GM23248 (cell line): ENCODE measurements at regions not wholly inside any gene's neighbourhood (a gene's known extent, or its start where the extent isn't known, plus 50 kb on each side); places are given as distances from the start of the nearest gene placed in this dataset.
A peak's percentile ranks its signal among the peaks of the same experiment; 100 is the strongest.

ENCODE experiments used
- DNase-seq: peaks from one replicate; pipeline ENCODE4 v3.0.0-alpha.2; 2015
- H2AFZ ChIP-seq: fragments of 200-600 bp; sonication (generic); 2 replicates; pipeline ENCODE4 v1.6.1; 2016; ENCODE audit warnings: antibody characterized with exemption
- H3F3A ChIP-seq: fragments of 200-600 bp; sonication (generic); 2 replicates; pipeline ENCODE4 v1.6.1; 2016; ENCODE audit warnings: mild to moderate bottlenecking, antibody characterized with exemption, mixed run types; ENCODE audit not compliant: insufficient read depth
- H3K27ac ChIP-seq: fragments of 200-600 bp; sonication (generic); 2 replicates; pipeline ENCODE4 v1.5.1; 2016; ENCODE audit warnings: mild to moderate bottlenecking
- H3K27me3 ChIP-seq: fragments of 200-600 bp; sonication (generic); replicated peaks from 2 replicates; pipeline ENCODE4 v1.6.1; 2016; ENCODE audit warnings: mild to moderate bottlenecking; ENCODE audit not compliant: insufficient read depth
- H3K36me3 ChIP-seq: fragments of 200-600 bp; sonication (generic); 2 replicates; pipeline ENCODE4 v1.6.1; 2016; ENCODE audit warnings: low read depth, mild to moderate bottlenecking
- H3K4me1 ChIP-seq: fragments of 200-600 bp; sonication (generic); 2 replicates; pipeline ENCODE4 v1.6.1; 2016; ENCODE audit warnings: mild to moderate bottlenecking; ENCODE audit not compliant: insufficient read depth
- H3K4me2 ChIP-seq: fragments of 200-600 bp; sonication (generic); one replicate; pipeline ENCODE4 v1.6.1; 2016; ENCODE audit warnings: mild to moderate bottlenecking; ENCODE audit not compliant: unreplicated experiment
- H3K4me3 ChIP-seq: fragments of 200-600 bp; sonication (generic); 2 replicates; pipeline ENCODE4 v1.5.1; 2016; ENCODE audit warnings: mild to moderate bottlenecking
- H3K79me2 ChIP-seq: fragments of 200-600 bp; sonication (generic); 2 replicates; pipeline ENCODE4 v1.6.1; 2016; ENCODE audit warnings: mild to moderate bottlenecking; ENCODE audit not compliant: insufficient read depth
- H3K9ac ChIP-seq: fragments of 200-600 bp; sonication (generic); 2 replicates; pipeline ENCODE4 v1.6.1; 2016; ENCODE audit warnings: mild to moderate bottlenecking
- H3K9me2 ChIP-seq: fragments of 200-600 bp; sonication (generic); 2 replicates; pipeline ENCODE4 v1.6.1; 2016; ENCODE audit warnings: mixed run types, mild to moderate bottlenecking, moderate library complexity; ENCODE audit not compliant: insufficient read depth
- H3K9me3 ChIP-seq: fragments of 200-600 bp; sonication (generic); one replicate; pipeline ENCODE4 v1.6.1; 2017; ENCODE audit warnings: low read depth
- H4K20me1 ChIP-seq: fragments of 200-600 bp; sonication (generic); 2 replicates; pipeline ENCODE4 v1.6.0; 2016; ENCODE audit not compliant: insufficient read depth
- EZH2 ChIP-seq: fragments of 200-600 bp; sonication (generic); IDR thresholded peaks from 2 replicates; pipeline ENCODE4 v1.6.1; 2018; ENCODE audit warnings: antibody characterized with exemption, mild to moderate bottlenecking; ENCODE audit not compliant: insufficient read depth, poor library complexity, severe bottlenecking
- EZH2phosphoT487 ChIP-seq: fragments of 200-600 bp; sonication (generic); IDR thresholded peaks from 2 replicates; pipeline ENCODE4 v1.6.1; 2018; ENCODE audit warnings: antibody characterized with exemption, moderate library complexity, mild to moderate bottlenecking, low read depth; ENCODE audit not compliant: insufficient read depth
- WGBS, 2 experiments: methylation state at CpG; one replicate each; pipeline ENCODE4 v1.1.6; 2015 to 2017; ENCODE audit warnings: low lambda C conversion rate in 2 of 2, low coverage in 1 of 2; ENCODE audit errors: missing lambda C conversion rate in 2 of 2; 5-methylcytosine and 5-hydroxymethylcytosine counted together
- in situ Hi-C: fragments of 300-500 bp; cut with MboI; formaldehyde crosslinking; loops from 2 replicates; pipeline ENCODE4 v1.15.0; 2020

- Histone ChIP-seq H3K4me2 (no peak overlapping the region), H3K27me3 (no peaks in the 10 kb centered on the region), H3F3A (no peaks in the 10 kb centered on the region), H3K4me1 (peaks cover 10% of the 10 kb centered on the region), H3K9ac (no peak overlapping the region), H3K9me3 (no peaks in the 10 kb centered on the region), H3K4me3 (no peak overlapping the region), H3K36me3 (no peaks in the 10 kb centered on the region), H2AFZ (no peak overlapping the region), H3K9me2 (no peaks in the 10 kb centered on the region; the same call in 1 of the 2 replicates), H4K20me1 (no peaks in the 10 kb centered on the region), H3K79me2 (no peaks in the 10 kb centered on the region), H3K27ac (no peak overlapping the region)
- in situ Hi-C loops, result no loop called here
- TF ChIP-seq EZH2 (no peak), EZH2phosphoT487 (no peak)
- no peak for DNase-seq
- 81 to 85% methylated on average over 5 of the region's 5 CpGs for WGBS, 2 experiments
These were observed 71.4 kb upstream of the APOBEC4 start for GRCh38 chr1:183724350-183725042.

DNA sequence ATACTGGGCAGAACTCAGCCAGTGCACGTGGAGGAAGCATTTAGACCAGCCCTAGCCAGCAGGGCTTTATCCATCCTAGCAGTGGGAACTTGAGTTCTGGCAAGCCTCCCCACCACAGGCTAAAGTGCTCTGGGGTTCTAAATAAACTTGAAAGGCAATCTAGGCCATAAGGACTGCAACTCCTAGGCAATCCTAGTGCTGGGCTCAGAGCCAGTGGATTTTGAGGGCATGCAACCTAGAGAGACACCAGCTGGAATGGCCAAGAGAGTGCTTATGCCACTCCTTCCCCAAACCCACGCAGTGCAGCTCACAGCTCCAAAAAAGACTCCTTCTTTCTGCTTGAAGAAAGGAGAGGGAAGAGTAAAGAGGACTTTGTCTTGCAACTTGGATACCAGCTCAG lies 70.5 kb upstream of the APOBEC4 start:
- Histone ChIP-seq H4K20me1 (no peaks in the 10 kb centered on the region), H3K4me2 (no peak overlapping the region), H3K9me3 (no peaks in the 10 kb centered on the region), H3F3A (no peaks in the 10 kb centered on the region), H3K4me3 (no peak overlapping the region), H3K9me2 (no peaks in the 10 kb centered on the region; the same call in 1 of the 2 replicates), H3K4me1 (peaks cover 10% of the 10 kb centered on the region), H3K27me3 (no peaks in the 10 kb centered on the region), H2AFZ (no peak overlapping the region), H3K9ac (no peak overlapping the region), H3K27ac (no peak overlapping the region), H3K79me2 (no peaks in the 10 kb centered on the region), H3K36me3 (no peaks in the 10 kb centered on the region)
- in situ Hi-C loops, result no loop called here
- TF ChIP-seq EZH2phosphoT487, result no peak
- TF ChIP-seq EZH2, result no peak
- 94% methylated on average over 2 of the region's 2 CpGs for WGBS, 2 experiments
- no peak for DNase-seq

DNA sequence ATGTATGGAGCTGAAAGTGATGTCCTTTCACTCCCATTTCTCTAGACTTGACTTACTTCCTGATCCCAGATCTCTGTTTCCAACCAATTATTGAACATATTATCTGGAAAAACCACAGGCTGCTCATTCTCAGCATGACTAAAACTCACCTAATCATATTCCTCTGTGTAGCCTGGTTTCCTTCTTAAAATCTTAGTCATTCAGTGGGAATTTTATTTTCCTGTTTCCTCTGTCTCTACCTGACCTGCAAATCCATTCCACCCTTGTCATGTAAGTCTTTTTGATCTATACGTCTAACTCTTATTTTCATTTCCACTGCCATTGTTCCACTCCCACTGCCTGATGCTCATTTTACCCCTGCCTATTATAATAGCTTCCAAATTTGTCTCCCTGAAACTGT lies 67.9 kb upstream of the APOBEC4 start:
- WGBS, 2 experiments, result 62 to 63% methylated on average over 1 of the region's 1 CpG
- in situ Hi-C loops, result no loop called here
- no peak for DNase-seq

GRCh38 chr1:183720028-183720427 lies 66.9 kb upstream of the APOBEC4 start:
- peaks cover 10% of the 10 kb centered on the region for H3K4me1 ChIP-seq
- 25 to 29% methylated on average over 3 of the region's 3 CpGs for WGBS, 2 experiments
- H2AFZ ChIP-seq, result no peak overlapping the region
- DNase-seq, result peak; percentile 39
- H3K9me3 ChIP-seq, result no peaks in the 10 kb centered on the region
- in situ Hi-C loops, result no loop called here
- H4K20me1 ChIP-seq, result no peaks in the 10 kb centered on the region
- TF ChIP-seq EZH2 (no peak), EZH2phosphoT487 (no peak)
- no peaks in the 10 kb centered on the region for H3F3A ChIP-seq
- H3K4me2 ChIP-seq, result no peak overlapping the region
- no peak overlapping the region for H3K9ac ChIP-seq
- H3K9me2 ChIP-seq, result no peaks in the 10 kb centered on the region
- H3K4me3 ChIP-seq, result no peak overlapping the region
- H3K27ac ChIP-seq, result no peak overlapping the region
- no peaks in the 10 kb centered on the region for H3K36me3 ChIP-seq
- H3K27me3 ChIP-seq, result no peaks in the 10 kb centered on the region
- H3K79me2 ChIP-seq, result no peaks in the 10 kb centered on the region

More for the DNA sequence above, 67.9 kb upstream of the APOBEC4 start:
- Histone ChIP-seq H3K27me3 (no peaks in the 10 kb centered on the region), H3K79me2 (no peaks in the 10 kb centered on the region), H3K9ac (no peak overlapping the region), H3K36me3 (no peaks in the 10 kb centered on the region), H3K4me2 (no peak overlapping the region), H3K27ac (no peak overlapping the region), H4K20me1 (no peaks in the 10 kb centered on the region), H3K9me2 (no peaks in the 10 kb centered on the region), H3F3A (no peaks in the 10 kb centered on the region), H3K4me1 (peaks cover 10% of the 10 kb centered on the region), H2AFZ (no peak overlapping the region), H3K9me3 (no peaks in the 10 kb centered on the region), H3K4me3 (no peak overlapping the region)
- TF ChIP-seq EZH2 (no peak), EZH2phosphoT487 (no peak)

GRCh38 chr1:183719289-183719688 lies 66.2 kb upstream of the APOBEC4 start:
- H3K27ac ChIP-seq, result no peak overlapping the region
- H3K4me1 ChIP-seq, result peaks cover 10% of the 10 kb centered on the region
- no peaks in the 10 kb centered on the region for H3K79me2 ChIP-seq
- no peaks in the 10 kb centered on the region for H3F3A ChIP-seq
- no peaks in the 10 kb centered on the region for H4K20me1 ChIP-seq
- H3K9me2 ChIP-seq, result no peaks in the 10 kb centered on the region
- TF ChIP-seq EZH2 (no peak), EZH2phosphoT487 (no peak)
- no peaks in the 10 kb centered on the region for H3K9me3 ChIP-seq
- in situ Hi-C loops, result no loop called here
- H3K9ac ChIP-seq, result no peak overlapping the region
- no peak overlapping the region for H3K4me3 ChIP-seq
- DNase-seq, result no peak
- WGBS, 2 experiments, result 83 to 84% methylated on average over 2 of the region's 2 CpGs
- no peaks in the 10 kb centered on the region for H3K27me3 ChIP-seq
- no peak overlapping the region for H3K4me2 ChIP-seq
- no peak overlapping the region for H2AFZ ChIP-seq
- H3K36me3 ChIP-seq, result no peaks in the 10 kb centered on the region
